ENCODE measurements at regions not wholly inside any gene's neighbourhood (a gene's known extent, or its start where the extent isn't known, plus 50 kb on each side); places are given as distances from the start of the nearest gene placed in this dataset.

DNA sequence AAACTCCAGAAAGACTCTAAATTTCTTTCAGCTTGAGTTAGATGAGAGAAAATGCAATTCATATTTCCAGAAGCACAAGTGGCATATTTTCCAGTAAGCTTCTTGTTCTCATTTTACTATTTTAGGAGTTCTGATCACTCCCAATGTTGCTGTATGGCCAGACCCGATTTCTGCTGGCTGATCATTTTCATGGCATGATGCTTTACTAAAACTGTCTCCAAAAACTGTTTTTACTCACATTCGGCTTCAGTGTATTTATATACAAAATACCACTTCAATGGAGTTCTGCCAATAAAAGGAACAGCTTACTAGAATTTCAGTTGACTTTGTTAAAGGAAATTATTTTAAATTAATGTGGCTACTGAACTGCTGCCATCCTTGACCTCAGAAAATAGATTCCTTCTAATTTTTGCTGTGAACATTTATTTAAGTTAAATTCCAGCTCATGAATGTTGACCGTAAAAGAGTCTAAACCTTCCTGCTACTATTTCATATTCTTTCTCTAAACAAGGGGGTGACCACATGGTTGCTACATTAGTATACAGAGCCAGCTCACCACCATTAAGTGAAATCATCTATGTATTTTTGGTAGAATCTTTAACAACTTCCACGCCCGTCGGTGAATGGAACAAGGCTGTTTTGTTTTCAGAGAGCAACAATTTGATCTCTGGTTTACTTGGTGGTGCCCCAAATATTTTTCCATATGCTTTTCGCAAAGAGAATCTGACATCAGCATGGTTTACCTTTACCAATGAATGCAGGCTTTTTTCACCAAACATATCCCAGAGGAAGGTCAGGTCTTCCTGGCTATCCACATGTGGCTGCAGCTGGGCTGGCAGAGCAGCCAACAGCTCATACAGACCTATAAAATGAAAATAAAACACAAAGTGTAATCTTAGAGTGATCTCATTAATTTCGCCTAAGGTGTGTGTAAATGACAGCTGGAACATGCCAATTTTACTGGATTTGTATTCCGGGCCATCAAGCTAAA, 101.2 kb downstream of the MPP7 start:
- TF ChIP-seq ZNF302 (CRISPR knock-in tag; IDR thresholded peaks at IDR 0.05) (no peak), POLR2A (IDR thresholded peaks at IDR 0.05; ENCODE audit: low read length) (no peak), KDM5A (IDR thresholded peaks at IDR 0.05) (no peak), BHLHE40 (IDR thresholded peaks at IDR 0.05; ENCODE audit: low read depth, low read length) (no peak), JUNB (IDR thresholded peaks at IDR 0.05) (no peak), HDAC2 (IDR thresholded peaks at IDR 0.05) (no peak)
- TF ChIP-seq, protein P1, sequence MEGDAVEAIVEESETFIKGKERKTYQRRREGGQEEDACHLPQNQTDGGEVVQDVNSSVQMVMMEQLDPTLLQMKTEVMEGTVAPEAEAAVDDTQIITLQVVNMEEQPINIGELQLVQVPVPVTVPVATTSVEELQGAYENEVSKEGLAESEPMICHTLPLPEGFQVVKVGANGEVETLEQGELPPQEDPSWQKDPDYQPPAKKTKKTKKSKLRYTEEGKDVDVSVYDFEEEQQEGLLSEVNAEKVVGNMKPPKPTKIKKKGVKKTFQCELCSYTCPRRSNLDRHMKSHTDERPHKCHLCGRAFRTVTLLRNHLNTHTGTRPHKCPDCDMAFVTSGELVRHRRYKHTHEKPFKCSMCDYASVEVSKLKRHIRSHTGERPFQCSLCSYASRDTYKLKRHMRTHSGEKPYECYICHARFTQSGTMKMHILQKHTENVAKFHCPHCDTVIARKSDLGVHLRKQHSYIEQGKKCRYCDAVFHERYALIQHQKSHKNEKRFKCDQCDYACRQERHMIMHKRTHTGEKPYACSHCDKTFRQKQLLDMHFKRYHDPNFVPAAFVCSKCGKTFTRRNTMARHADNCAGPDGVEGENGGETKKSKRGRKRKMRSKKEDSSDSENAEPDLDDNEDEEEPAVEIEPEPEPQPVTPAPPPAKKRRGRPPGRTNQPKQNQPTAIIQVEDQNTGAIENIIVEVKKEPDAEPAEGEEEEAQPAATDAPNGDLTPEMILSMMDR (IDR thresholded peaks at IDR 0.05), result no peak
- TF ChIP-seq, protein P2, sequence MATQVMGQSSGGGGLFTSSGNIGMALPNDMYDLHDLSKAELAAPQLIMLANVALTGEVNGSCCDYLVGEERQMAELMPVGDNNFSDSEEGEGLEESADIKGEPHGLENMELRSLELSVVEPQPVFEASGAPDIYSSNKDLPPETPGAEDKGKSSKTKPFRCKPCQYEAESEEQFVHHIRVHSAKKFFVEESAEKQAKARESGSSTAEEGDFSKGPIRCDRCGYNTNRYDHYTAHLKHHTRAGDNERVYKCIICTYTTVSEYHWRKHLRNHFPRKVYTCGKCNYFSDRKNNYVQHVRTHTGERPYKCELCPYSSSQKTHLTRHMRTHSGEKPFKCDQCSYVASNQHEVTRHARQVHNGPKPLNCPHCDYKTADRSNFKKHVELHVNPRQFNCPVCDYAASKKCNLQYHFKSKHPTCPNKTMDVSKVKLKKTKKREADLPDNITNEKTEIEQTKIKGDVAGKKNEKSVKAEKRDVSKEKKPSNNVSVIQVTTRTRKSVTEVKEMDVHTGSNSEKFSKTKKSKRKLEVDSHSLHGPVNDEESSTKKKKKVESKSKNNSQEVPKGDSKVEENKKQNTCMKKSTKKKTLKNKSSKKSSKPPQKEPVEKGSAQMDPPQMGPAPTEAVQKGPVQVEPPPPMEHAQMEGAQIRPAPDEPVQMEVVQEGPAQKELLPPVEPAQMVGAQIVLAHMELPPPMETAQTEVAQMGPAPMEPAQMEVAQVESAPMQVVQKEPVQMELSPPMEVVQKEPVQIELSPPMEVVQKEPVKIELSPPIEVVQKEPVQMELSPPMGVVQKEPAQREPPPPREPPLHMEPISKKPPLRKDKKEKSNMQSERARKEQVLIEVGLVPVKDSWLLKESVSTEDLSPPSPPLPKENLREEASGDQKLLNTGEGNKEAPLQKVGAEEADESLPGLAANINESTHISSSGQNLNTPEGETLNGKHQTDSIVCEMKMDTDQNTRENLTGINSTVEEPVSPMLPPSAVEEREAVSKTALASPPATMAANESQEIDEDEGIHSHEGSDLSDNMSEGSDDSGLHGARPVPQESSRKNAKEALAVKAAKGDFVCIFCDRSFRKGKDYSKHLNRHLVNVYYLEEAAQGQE (IDR thresholded peaks at IDR 0.05), result no peak
- TF ChIP-seq, protein P3, sequence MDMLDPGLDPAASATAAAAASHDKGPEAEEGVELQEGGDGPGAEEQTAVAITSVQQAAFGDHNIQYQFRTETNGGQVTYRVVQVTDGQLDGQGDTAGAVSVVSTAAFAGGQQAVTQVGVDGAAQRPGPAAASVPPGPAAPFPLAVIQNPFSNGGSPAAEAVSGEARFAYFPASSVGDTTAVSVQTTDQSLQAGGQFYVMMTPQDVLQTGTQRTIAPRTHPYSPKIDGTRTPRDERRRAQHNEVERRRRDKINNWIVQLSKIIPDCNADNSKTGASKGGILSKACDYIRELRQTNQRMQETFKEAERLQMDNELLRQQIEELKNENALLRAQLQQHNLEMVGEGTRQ (IDR thresholded peaks at IDR 0.05), result no peak
